Neural cell (in vitro differentiated cells): ENCODE measurements at regions not wholly inside any gene's neighbourhood (a gene's known extent, or its start where the extent isn't known, plus 50 kb on each side); places are given as distances from the start of the nearest gene placed in this dataset.

Experiments used
- H2AFZ ChIP-seq: fragments of 200-600, 300-800 bp; sonication (generic), shearing (Covaris generic); 2 replicates; pipeline ENCODE4 v1.6.0; 2014; ENCODE audit warnings: low read depth, mild to moderate bottlenecking, antibody characterized with exemption, low read length, moderate library complexity
- H3F3A ChIP-seq: fragments of 200-600 bp; shearing (Covaris generic); 2 replicates; pipeline ENCODE4 v1.6.1; 2016; ENCODE audit warnings: mild to moderate bottlenecking, moderate library complexity, mixed read lengths, antibody characterized with exemption, low read length; ENCODE audit not compliant: insufficient read depth, poor library complexity, severe bottlenecking
- H3K27ac ChIP-seq: fragments of 200-600, 300-800 bp; sonication (generic), shearing (Covaris generic); 2 replicates; pipeline ENCODE4 v1.5.1; 2014; ENCODE audit warnings: mild to moderate bottlenecking, low read length, moderate library complexity
- H3K27me3 ChIP-seq: fragments of 300-800, 200-600 bp; sonication (generic), shearing (Covaris generic); 2 replicates; pipeline ENCODE4 v1.6.0; 2014; ENCODE audit warnings: mild to moderate bottlenecking, low read depth, low read length, moderate library complexity; ENCODE audit not compliant: insufficient read depth
- H3K36me3 ChIP-seq: fragments of 300-800, 200-600 bp; sonication (generic), shearing (Covaris generic); 2 replicates; pipeline ENCODE4 v1.5.1; 2014; ENCODE audit warnings: mild to moderate bottlenecking, antibody characterized with exemption, low read length, moderate library complexity; ENCODE audit not compliant: insufficient read depth
- H3K4me2 ChIP-seq: fragments of 300-800, 200-600 bp; sonication (generic), shearing (Covaris generic); 2 replicates; pipeline ENCODE4 v1.6.0; 2014; ENCODE audit warnings: mild to moderate bottlenecking, low read length
- H3K4me3 ChIP-seq: fragments of 300-800, 200-600 bp; sonication (generic), shearing (Covaris generic); 2 replicates; pipeline ENCODE4 v1.5.1; 2014; ENCODE audit warnings: mild to moderate bottlenecking, low read length, moderate library complexity
- H3K79me2 ChIP-seq: fragments of 200-600 bp; shearing (Covaris generic); replicated peaks from 2 replicates; pipeline ENCODE4 v1.6.0; 2014; ENCODE audit warnings: mild to moderate bottlenecking, low read length, moderate library complexity; ENCODE audit not compliant: insufficient read depth
- H3K9ac ChIP-seq: fragments of 300-800, 200-600 bp; sonication (generic), shearing (Covaris generic); 2 replicates; pipeline ENCODE4 v1.6.1; 2016; ENCODE audit warnings: mild to moderate bottlenecking, low read length, mixed read lengths
- H3K9me2 ChIP-seq: fragments of 200-600 bp; shearing (Covaris generic); 2 replicates; pipeline ENCODE4 v1.6.1; 2016; ENCODE audit warnings: mild to moderate bottlenecking, low read length, mixed read lengths; ENCODE audit not compliant: insufficient read depth
- H3K9me3 ChIP-seq: fragments of 200-600, 300-800 bp; sonication (generic), shearing (Covaris generic); 2 replicates; pipeline ENCODE4 v1.6.1; 2016; ENCODE audit warnings: mild to moderate bottlenecking, mixed run types, low read length, moderate library complexity, mixed read lengths
- H4K20me1 ChIP-seq: fragments of 200-600 bp; shearing (Covaris generic); 2 replicates; pipeline ENCODE4 v1.6.1; 2016; ENCODE audit warnings: mild to moderate bottlenecking, mixed run types; ENCODE audit not compliant: insufficient read depth
- EP300 ChIP-seq: fragments of 450-650 bp; conservative IDR thresholded peaks from 2 replicates; pipeline ENCODE4 v1.6.1; 2014; ENCODE audit warnings: antibody characterized with exemption, mild to moderate bottlenecking, moderate library complexity; ENCODE audit not compliant: poor library complexity, severe bottlenecking
- EZH2 ChIP-seq: fragments of 200-600, 300-800 bp; shearing (Covaris generic), sonication (generic); IDR thresholded peaks from 2 replicates; pipeline ENCODE4 v1.6.1; 2014; ENCODE audit warnings: antibody characterized with exemption, low read length, borderline replicate concordance, mild to moderate bottlenecking; ENCODE audit not compliant: insufficient read depth, poor library complexity, severe bottlenecking
- MXI1 ChIP-seq: fragments of 450-650 bp; conservative IDR thresholded peaks from 2 replicates; pipeline ENCODE4 v1.6.1; 2014; ENCODE audit warnings: antibody characterized with exemption, mild to moderate bottlenecking; ENCODE audit not compliant: poor library complexity, severe bottlenecking
- POLR2AphosphoS5 ChIP-seq: IDR thresholded peaks from 2 replicates; pipeline ENCODE4 v1.6.1; 2012
- RAD21 ChIP-seq: fragments of 450-650 bp; conservative IDR thresholded peaks from 2 replicates; pipeline ENCODE4 v1.6.1; 2014; ENCODE audit warnings: antibody characterized with exemption, mild to moderate bottlenecking, moderate library complexity
- SMC3 ChIP-seq: fragments of 450-650 bp; conservative IDR thresholded peaks from 2 replicates; pipeline ENCODE4 v1.6.1; 2014; ENCODE audit warnings: antibody characterized with exemption, mild to moderate bottlenecking, moderate library complexity; ENCODE audit not compliant: poor library complexity
- TAF1 ChIP-seq: IDR thresholded peaks from 2 replicates; pipeline ENCODE4 v1.6.1; 2012; ENCODE audit warnings: low read depth
- TF ChIP-seq, protein P1 (sequence below): fragments of 450-650 bp; IDR thresholded peaks from 2 replicates; pipeline ENCODE4 v1.5.1; 2014; ENCODE audit warnings: antibody characterized with exemption, mild to moderate bottlenecking, moderate library complexity; ENCODE audit not compliant: poor library complexity, severe bottlenecking
- TF ChIP-seq, protein P2 (sequence below): IDR thresholded peaks from 2 replicates; pipeline ENCODE4 v1.6.1; 2012; ENCODE audit warnings: borderline replicate concordance

DNA sequence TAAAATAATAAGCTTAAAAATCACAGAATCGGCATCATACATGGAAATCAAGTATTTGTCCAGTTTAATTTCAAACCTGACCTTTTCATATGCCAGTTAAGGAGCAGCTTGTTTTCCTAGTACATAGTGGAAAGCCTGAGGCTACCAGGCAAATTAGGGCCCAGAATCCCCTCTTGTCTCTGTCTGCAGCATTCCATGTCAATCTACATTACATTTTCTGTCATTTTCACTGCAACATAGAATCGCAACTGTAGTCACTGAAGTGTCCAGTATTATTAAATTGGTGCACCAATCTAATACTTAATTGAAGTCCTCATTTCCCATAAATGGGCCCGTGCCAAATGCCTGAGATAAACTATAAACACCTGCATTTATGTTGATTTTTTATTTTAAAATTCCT lies 1352.2 kb upstream of the ACO1 start:
- no peaks in the 10 kb centered on the region for H3K36me3 ChIP-seq
- no peak for TF ChIP-seq SMC3
- TF ChIP-seq EZH2, result no peak

DNA sequence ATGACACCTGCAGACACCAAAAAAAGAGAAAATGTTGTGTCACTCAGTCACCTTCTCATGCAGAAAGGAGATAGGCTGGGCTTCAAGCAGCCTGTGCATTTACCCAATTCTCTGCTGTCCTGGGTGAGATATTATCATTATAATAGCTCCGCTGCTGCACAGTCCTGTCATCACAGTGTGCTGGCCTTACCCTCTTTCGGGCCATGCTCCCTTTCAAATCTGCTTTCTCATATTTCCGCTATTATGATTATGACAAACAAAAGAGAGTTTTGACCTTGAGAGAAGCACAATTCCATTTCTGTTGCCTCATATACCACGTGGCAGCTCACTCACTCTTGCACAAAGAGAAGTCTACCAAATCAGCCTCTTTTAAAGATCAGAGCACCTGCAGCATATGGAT lies 1350.1 kb upstream of the ACO1 start:
- Histone ChIP-seq H3K27ac (peak overlapping the region; percentile 30), H3F3A (no peaks in the 10 kb centered on the region), H3K27me3 (no peaks in the 10 kb centered on the region), H4K20me1 (no peaks in the 10 kb centered on the region), H3K9me2 (no peaks in the 10 kb centered on the region), H3K4me2 (no peak overlapping the region), H3K9ac (no peak overlapping the region), H2AFZ (no peak overlapping the region), H3K79me2 (no peaks in the 10 kb centered on the region), H3K4me3 (no peak overlapping the region), H3K9me3 (no peaks in the 10 kb centered on the region), H3K36me3 (no peaks in the 10 kb centered on the region)
- TF ChIP-seq, protein P1, sequence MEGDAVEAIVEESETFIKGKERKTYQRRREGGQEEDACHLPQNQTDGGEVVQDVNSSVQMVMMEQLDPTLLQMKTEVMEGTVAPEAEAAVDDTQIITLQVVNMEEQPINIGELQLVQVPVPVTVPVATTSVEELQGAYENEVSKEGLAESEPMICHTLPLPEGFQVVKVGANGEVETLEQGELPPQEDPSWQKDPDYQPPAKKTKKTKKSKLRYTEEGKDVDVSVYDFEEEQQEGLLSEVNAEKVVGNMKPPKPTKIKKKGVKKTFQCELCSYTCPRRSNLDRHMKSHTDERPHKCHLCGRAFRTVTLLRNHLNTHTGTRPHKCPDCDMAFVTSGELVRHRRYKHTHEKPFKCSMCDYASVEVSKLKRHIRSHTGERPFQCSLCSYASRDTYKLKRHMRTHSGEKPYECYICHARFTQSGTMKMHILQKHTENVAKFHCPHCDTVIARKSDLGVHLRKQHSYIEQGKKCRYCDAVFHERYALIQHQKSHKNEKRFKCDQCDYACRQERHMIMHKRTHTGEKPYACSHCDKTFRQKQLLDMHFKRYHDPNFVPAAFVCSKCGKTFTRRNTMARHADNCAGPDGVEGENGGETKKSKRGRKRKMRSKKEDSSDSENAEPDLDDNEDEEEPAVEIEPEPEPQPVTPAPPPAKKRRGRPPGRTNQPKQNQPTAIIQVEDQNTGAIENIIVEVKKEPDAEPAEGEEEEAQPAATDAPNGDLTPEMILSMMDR, result no peak
- peak; percentile 35 for TF ChIP-seq EP300
- TF ChIP-seq, protein P2, sequence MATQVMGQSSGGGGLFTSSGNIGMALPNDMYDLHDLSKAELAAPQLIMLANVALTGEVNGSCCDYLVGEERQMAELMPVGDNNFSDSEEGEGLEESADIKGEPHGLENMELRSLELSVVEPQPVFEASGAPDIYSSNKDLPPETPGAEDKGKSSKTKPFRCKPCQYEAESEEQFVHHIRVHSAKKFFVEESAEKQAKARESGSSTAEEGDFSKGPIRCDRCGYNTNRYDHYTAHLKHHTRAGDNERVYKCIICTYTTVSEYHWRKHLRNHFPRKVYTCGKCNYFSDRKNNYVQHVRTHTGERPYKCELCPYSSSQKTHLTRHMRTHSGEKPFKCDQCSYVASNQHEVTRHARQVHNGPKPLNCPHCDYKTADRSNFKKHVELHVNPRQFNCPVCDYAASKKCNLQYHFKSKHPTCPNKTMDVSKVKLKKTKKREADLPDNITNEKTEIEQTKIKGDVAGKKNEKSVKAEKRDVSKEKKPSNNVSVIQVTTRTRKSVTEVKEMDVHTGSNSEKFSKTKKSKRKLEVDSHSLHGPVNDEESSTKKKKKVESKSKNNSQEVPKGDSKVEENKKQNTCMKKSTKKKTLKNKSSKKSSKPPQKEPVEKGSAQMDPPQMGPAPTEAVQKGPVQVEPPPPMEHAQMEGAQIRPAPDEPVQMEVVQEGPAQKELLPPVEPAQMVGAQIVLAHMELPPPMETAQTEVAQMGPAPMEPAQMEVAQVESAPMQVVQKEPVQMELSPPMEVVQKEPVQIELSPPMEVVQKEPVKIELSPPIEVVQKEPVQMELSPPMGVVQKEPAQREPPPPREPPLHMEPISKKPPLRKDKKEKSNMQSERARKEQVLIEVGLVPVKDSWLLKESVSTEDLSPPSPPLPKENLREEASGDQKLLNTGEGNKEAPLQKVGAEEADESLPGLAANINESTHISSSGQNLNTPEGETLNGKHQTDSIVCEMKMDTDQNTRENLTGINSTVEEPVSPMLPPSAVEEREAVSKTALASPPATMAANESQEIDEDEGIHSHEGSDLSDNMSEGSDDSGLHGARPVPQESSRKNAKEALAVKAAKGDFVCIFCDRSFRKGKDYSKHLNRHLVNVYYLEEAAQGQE, result peak; percentile 27
- no peak for TF ChIP-seq EZH2

More for the DNA sequence above, 1352.2 kb upstream of the ACO1 start:
- Histone ChIP-seq H3K4me2 (no peak overlapping the region), H2AFZ (no peak overlapping the region), H3K9me3 (no peaks in the 10 kb centered on the region), H4K20me1 (no peaks in the 10 kb centered on the region), H3K79me2 (no peaks in the 10 kb centered on the region), H3K27me3 (no peaks in the 10 kb centered on the region), H3K9me2 (no peaks in the 10 kb centered on the region), H3F3A (no peaks in the 10 kb centered on the region), H3K27ac (peak overlapping the region; percentile 72), H3K4me3 (no peak overlapping the region), H3K9ac (no peak overlapping the region)

DNA sequence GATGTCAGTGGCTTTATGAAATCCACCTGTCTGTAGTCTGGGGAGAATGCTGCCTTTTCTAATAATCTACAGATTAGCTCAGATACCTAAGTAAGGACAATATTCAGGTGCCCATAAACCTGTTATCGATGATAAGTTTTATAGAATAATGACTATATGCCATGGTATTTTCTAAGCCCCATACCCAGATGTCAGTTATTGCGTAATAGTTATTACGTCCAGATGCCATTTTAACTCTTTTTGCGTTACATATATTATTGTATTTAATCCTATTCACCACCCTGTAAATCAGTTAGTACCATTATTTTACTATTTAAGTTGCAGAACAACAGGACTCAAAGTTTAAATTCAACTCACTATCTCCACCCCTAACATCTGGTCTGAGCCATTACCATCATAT lies 1343.9 kb upstream of the ACO1 start:
- Histone ChIP-seq H2AFZ (no peak overlapping the region), H3K4me2 (no peak overlapping the region), H3K36me3 (no peaks in the 10 kb centered on the region), H4K20me1 (no peaks in the 10 kb centered on the region), H3K27ac (no peak overlapping the region), H3K9ac (no peak overlapping the region), H3K4me3 (no peak overlapping the region), H3F3A (no peaks in the 10 kb centered on the region), H3K9me3 (no peaks in the 10 kb centered on the region), H3K79me2 (no peaks in the 10 kb centered on the region), H3K9me2 (no peaks in the 10 kb centered on the region), H3K27me3 (no peaks in the 10 kb centered on the region)
- TF ChIP-seq MXI1 (no peak), EZH2 (no peak), RAD21 (no peak), SMC3 (no peak), TAF1 (no peak), POLR2AphosphoS5 (no peak), EP300 (no peak)
- TF ChIP-seq, protein P1, result no peak
- TF ChIP-seq, protein P2, result no peak
